ENCODE measurements at regions not wholly inside any gene's neighbourhood (a gene's known extent, or its start where the extent isn't known, plus 50 kb on each side); places are given as distances from the start of the nearest gene placed in this dataset.

DNA sequence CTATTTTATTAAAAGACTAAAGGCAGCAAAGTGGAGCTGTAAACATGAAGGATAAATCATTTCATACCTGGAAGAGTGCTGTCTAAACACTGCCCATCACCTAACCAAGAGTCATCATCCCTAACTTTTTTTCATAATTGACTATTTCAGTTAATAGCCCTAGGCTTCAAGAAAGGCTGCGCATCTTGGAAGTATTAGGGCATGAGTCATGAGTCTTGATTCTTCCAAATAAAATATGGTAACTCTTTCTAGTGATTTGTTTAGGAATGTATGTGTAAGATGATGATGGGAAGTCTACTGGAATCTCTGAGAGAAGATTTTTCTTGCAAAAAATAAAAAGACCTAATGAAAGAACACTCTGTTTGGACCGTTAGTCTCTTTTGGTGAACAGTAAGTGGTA is 207.7 kb upstream of the AHR start:
- ATAC-seq: no peak
- TF ChIP-seq POU6F1 (CRISPR knock-in tag; IDR thresholded peaks at IDR 0.05; ENCODE audit: borderline replicate concordance, low read depth) (no peak), BACH2 (CRISPR knock-in tag; IDR thresholded peaks at IDR 0.05; ENCODE audit: borderline replicate concordance) (no peak), ISL1 (CRISPR knock-in tag; IDR thresholded peaks at IDR 0.05) (no peak), ZNF565 (CRISPR knock-in tag; conservative IDR thresholded peaks at IDR 0.05; ENCODE audit: low read depth) (no peak), TOX (CRISPR knock-in tag; IDR thresholded peaks at IDR 0.05; ENCODE audit: borderline replicate concordance) (no peak), TCF4 (CRISPR knock-in tag; IDR thresholded peaks at IDR 0.05; ENCODE audit: borderline replicate concordance) (no peak), RARB (CRISPR knock-in tag; IDR thresholded peaks at IDR 0.05) (no peak), GLIS3 (CRISPR knock-in tag; IDR thresholded peaks at IDR 0.05) (no peak), PATZ1 (CRISPR knock-in tag; IDR thresholded peaks at IDR 0.05; ENCODE audit: borderline replicate concordance) (no peak), ARNTL (CRISPR knock-in tag; IDR thresholded peaks at IDR 0.05; ENCODE audit: borderline replicate concordance, low read depth) (no peak), TSHZ2 (CRISPR knock-in tag; IDR thresholded peaks at IDR 0.05) (no peak), SNAI2 (CRISPR knock-in tag; IDR thresholded peaks at IDR 0.05) (no peak), PPARA (CRISPR knock-in tag; IDR thresholded peaks at IDR 0.05; ENCODE audit: borderline replicate concordance) (no peak), ZFP30 (CRISPR knock-in tag; IDR thresholded peaks at IDR 0.05) (no peak), ZNF70 (CRISPR knock-in tag; IDR thresholded peaks at IDR 0.05) (no peak), ZC3H10 (CRISPR knock-in tag; IDR thresholded peaks at IDR 0.05) (no peak)
- TF ChIP-seq, protein P1, sequence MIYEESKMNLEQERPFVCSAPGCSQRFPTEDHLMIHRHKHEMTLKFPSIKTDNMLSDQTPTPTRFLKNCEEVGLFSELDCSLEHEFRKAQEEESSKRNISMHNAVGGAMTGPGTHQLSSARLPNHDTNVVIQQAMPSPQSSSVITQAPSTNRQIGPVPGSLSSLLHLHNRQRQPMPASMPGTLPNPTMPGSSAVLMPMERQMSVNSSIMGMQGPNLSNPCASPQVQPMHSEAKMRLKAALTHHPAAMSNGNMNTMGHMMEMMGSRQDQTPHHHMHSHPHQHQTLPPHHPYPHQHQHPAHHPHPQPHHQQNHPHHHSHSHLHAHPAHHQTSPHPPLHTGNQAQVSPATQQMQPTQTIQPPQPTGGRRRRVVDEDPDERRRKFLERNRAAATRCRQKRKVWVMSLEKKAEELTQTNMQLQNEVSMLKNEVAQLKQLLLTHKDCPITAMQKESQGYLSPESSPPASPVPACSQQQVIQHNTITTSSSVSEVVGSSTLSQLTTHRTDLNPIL (CRISPR knock-in tag; IDR thresholded peaks at IDR 0.05; ENCODE audit: low read depth): no peak

DNA sequence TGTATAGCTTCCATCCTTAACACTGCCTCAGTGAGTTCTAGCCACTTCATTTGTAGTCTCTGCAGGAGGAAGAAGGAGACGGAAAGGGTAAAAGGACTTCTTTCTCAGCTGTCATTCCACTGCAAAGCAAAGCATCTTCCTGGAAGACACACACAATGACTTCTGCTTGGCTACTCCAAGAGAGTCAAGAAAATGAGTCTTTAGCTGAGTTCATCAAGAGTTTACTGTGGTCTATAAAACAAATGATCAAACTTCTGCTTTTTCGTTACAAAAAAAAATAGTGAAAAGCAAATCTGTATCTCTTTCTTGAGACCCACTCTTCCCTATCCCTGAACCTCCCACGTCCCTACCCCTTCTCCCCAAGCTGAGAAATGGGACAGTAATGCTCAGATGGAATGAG is 205.0 kb upstream of the AHR start:
- ATAC-seq: no peak
- no peak for TF ChIP-seq TSHZ2 (CRISPR knock-in tag; IDR thresholded peaks at IDR 0.05)
- TF ChIP-seq SNAI2 (CRISPR knock-in tag; IDR thresholded peaks at IDR 0.05): no peak
- no peak for TF ChIP-seq ZNF70 (CRISPR knock-in tag; IDR thresholded peaks at IDR 0.05)
- no peak for TF ChIP-seq CSDC2 (CRISPR knock-in tag; IDR thresholded peaks at IDR 0.05)
- no peak for TF ChIP-seq OSR1 (CRISPR knock-in tag; IDR thresholded peaks at IDR 0.05)
- TF ChIP-seq ISL1 (CRISPR knock-in tag; IDR thresholded peaks at IDR 0.05): no peak
- no peak for TF ChIP-seq ZFP3 (CRISPR knock-in tag; IDR thresholded peaks at IDR 0.05)
- no peak for TF ChIP-seq ZNF8 (CRISPR knock-in tag; IDR thresholded peaks at IDR 0.05)
- no peak for TF ChIP-seq POU6F1 (CRISPR knock-in tag; IDR thresholded peaks at IDR 0.05; ENCODE audit: borderline replicate concordance, low read depth)
- TF ChIP-seq, protein P1 (CRISPR knock-in tag; IDR thresholded peaks at IDR 0.05; ENCODE audit: low read depth): no peak
- no peak for TF ChIP-seq BACH2 (CRISPR knock-in tag; IDR thresholded peaks at IDR 0.05; ENCODE audit: borderline replicate concordance)
- no peak for TF ChIP-seq ZFP30 (CRISPR knock-in tag; IDR thresholded peaks at IDR 0.05)
- TF ChIP-seq ZNF565 (CRISPR knock-in tag; conservative IDR thresholded peaks at IDR 0.05; ENCODE audit: low read depth): no peak
- TF ChIP-seq, protein P2, sequence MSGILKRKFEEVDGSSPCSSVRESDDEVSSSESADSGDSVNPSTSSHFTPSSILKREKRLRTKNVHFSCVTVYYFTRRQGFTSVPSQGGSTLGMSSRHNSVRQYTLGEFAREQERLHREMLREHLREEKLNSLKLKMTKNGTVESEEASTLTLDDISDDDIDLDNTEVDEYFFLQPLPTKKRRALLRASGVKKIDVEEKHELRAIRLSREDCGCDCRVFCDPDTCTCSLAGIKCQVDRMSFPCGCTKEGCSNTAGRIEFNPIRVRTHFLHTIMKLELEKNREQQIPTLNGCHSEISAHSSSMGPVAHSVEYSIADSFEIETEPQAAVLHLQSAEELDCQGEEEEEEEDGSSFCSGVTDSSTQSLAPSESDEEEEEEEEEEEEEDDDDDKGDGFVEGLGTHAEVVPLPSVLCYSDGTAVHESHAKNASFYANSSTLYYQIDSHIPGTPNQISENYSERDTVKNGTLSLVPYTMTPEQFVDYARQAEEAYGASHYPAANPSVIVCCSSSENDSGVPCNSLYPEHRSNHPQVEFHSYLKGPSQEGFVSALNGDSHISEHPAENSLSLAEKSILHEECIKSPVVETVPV (CRISPR knock-in tag; IDR thresholded peaks at IDR 0.05): no peak
- TF ChIP-seq TOX (CRISPR knock-in tag; IDR thresholded peaks at IDR 0.05; ENCODE audit: borderline replicate concordance): no peak
- TF ChIP-seq RARB (CRISPR knock-in tag; IDR thresholded peaks at IDR 0.05): no peak
- no peak for TF ChIP-seq TCF4 (CRISPR knock-in tag; IDR thresholded peaks at IDR 0.05; ENCODE audit: borderline replicate concordance)
- no peak for TF ChIP-seq PPARA (CRISPR knock-in tag; IDR thresholded peaks at IDR 0.05; ENCODE audit: borderline replicate concordance)

Measured in SK-N-SH treated with all-trans-retinoic acid at 6 μM for 48 hours (cell line).